A549 (cell line): ENCODE measurements at regions not wholly inside any gene's neighbourhood (a gene's known extent, or its start where the extent isn't known, plus 50 kb on each side); places are given as distances from the start of the nearest gene placed in this dataset.

Source experiments
- MYC ChIP-seq: IDR thresholded peaks from 2 replicates; pipeline ENCODE4 v1.6.1; 2012; ENCODE audit warnings: mild to moderate bottlenecking, inconsistent platforms, low read length, improper control_type of control experiment, borderline replicate concordance
- POLR2AphosphoS2 ChIP-seq: conservative IDR thresholded peaks from 2 replicates; pipeline ENCODE4 v1.6.1; 2012; ENCODE audit warnings: low read length, improper control_type of control experiment, inconsistent platforms
- RAD21 ChIP-seq, 2 experiments: fragments of >200 bp in 1 of 2; sonication (Bioruptor Twin) in 1 of 2; formaldehyde crosslinking in 1 of 2; IDR thresholded peaks in 1 of 2; conservative IDR thresholded peaks in 1 of 2; 2 replicates in 1 of 2; 3 replicates in 1 of 2; pipeline ENCODE4 v1.6.1; 2012 to 2018; ENCODE audit warnings: inconsistent platforms in 1 of 2
- TF ChIP-seq, protein P1 (sequence below): fragments of >200 bp; sonication (Bioruptor Twin); formaldehyde crosslinking; IDR thresholded peaks from 3 replicates; pipeline ENCODE4 v1.5.1; 2016

DNA sequence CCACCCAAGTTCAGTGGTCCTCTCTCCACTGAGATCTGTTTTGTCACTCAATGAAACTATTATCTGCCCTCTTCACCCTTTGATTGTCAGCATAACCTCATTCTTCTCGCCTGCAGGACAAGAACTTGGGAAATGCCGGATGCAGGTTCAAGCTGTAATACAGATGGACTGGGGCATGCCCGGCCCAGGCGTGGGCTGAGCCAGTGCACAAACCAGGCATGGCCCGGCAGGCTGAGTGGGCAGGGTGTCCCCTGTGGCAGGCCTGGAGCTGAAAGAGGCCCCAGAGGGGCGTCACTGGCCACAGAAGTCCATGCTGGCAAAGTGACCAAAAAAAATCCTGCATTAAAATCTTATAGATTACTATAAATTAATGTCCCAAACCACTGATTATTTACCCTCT lies 638.9 kb upstream of the EPHA6 start:
- TF ChIP-seq, protein P1, sequence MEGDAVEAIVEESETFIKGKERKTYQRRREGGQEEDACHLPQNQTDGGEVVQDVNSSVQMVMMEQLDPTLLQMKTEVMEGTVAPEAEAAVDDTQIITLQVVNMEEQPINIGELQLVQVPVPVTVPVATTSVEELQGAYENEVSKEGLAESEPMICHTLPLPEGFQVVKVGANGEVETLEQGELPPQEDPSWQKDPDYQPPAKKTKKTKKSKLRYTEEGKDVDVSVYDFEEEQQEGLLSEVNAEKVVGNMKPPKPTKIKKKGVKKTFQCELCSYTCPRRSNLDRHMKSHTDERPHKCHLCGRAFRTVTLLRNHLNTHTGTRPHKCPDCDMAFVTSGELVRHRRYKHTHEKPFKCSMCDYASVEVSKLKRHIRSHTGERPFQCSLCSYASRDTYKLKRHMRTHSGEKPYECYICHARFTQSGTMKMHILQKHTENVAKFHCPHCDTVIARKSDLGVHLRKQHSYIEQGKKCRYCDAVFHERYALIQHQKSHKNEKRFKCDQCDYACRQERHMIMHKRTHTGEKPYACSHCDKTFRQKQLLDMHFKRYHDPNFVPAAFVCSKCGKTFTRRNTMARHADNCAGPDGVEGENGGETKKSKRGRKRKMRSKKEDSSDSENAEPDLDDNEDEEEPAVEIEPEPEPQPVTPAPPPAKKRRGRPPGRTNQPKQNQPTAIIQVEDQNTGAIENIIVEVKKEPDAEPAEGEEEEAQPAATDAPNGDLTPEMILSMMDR: no peak
- TF ChIP-seq MYC (no peak), POLR2AphosphoS2 (no peak), RAD21 (conservative IDR thresholded peaks at IDR 0.05 in 1 of 2, IDR thresholded peaks at IDR 0.05 in 1 of 2) (no peak)
